ENCODE measurements at regions not wholly inside any gene's neighbourhood (a gene's known extent, or its start where the extent isn't known, plus 50 kb on each side); places are given as distances from the start of the nearest gene placed in this dataset.

- no peaks in the 10 kb centered on the region for H4K20me1 ChIP-seq (ENCODE audit: control insufficient read depth, insufficient read depth)
- in situ Hi-C loops (cut with MboI), result no loop called here
- SMC1A ChIA-PET (ENCODE audit: uncharacterized antibody, unreplicated experiment), result no interaction called here
- H3K27me3 ChIP-seq (replicated peaks in 1 of 2; ENCODE audit: control insufficient read depth in 2 of 2, insufficient read depth in 2 of 2, low read length in 1 of 2), result no peaks in the 10 kb centered on the region
- FAIRE-seq (no peak), DNase-seq (ENCODE audit: low read depth, low spot score) (no peak), ATAC-seq (no peak)
- H3K4me1 ChIP-seq (ENCODE audit: control insufficient read depth, insufficient read depth, low read length), result no peaks in the 10 kb centered on the region
- H3K79me2 ChIP-seq (ENCODE audit: control insufficient read depth, insufficient read depth, low read length), result no peaks in the 10 kb centered on the region
- RAD21 ChIA-PET (ENCODE audit: unreplicated experiment), result no interaction called here
- no TSS peak for BruUV-seq (replicated peaks)
- no peak overlapping the region for H3K9ac ChIP-seq (ENCODE audit: control insufficient read depth, insufficient read depth, low read length)
- POLR2A ChIA-PET, result no interaction called here
- H3K4me3 ChIP-seq, result no peak overlapping the region
- CTCF ChIA-PET, result no interaction called here
- H3K9me3 ChIP-seq (replicated peaks; ENCODE audit: control insufficient read depth, insufficient read depth, low read length), result no peaks in the 10 kb centered on the region; the same call in 2 of the 3 replicates
- TF ChIP-seq SMAD5 (IDR thresholded peaks at IDR 0.05; ENCODE audit: low read depth) (no peak), MEF2B (IDR thresholded peaks at IDR 0.05; ENCODE audit: partially characterized antibody, poor library complexity, severe bottlenecking) (no peak), KAT2A (conservative IDR thresholded peaks at IDR 0.05; ENCODE audit: control insufficient read depth, low read depth, low read length) (no peak), NR2C2 (IDR thresholded peaks at IDR 0.05; ENCODE audit: borderline replicate concordance, control insufficient read depth, insufficient read length, low read depth) (no peak), KLF5 (IDR thresholded peaks at IDR 0.05; ENCODE audit: partially characterized antibody) (no peak), RCOR1 (conservative IDR thresholded peaks at IDR 0.05; ENCODE audit: low read depth, low read length) (no peak), REST (IDR thresholded peaks at IDR 0.05; ENCODE audit: low read depth, low read length) (no peak), MTA2 (IDR thresholded peaks at IDR 0.05; ENCODE audit: low read depth) (no peak), SIX5 (IDR thresholded peaks at IDR 0.05; ENCODE audit: low read depth, low read length, severe bottlenecking) (no peak), ZBTB4 (CRISPR knock-in tag; IDR thresholded peaks at IDR 0.05) (no peak)
- WGBS (ENCODE audit: insufficient coverage, insufficient replicate concordance, low lambda C conversion rate, missing lambda C conversion rate), result 6% methylated on average over 2 of the region's 2 CpGs
- no peak overlapping the region for H3K27ac ChIP-seq (ENCODE audit: control insufficient read depth, insufficient read depth)
- intact Hi-C loops (cut with micrococcal nuclease; ENCODE audit: unreplicated experiment), result no loop called here
- no peak overlapping the region for H3K4me2 ChIP-seq (ENCODE audit: control insufficient read depth, insufficient read depth)
- H3K36me3 ChIP-seq (ENCODE audit: control insufficient read depth in 2 of 2, insufficient read depth in 2 of 2, low read length in 1 of 2), result no peaks in the 10 kb centered on the region
- no peak overlapping the region for H2AFZ ChIP-seq (ENCODE audit: control insufficient read depth, low read depth, low read length)
Measured at GRCh38 chr21:26707246-26707645, 134.2 kb upstream of the CYYR1 start.

Measured in GM12878 (cell line).